Neural cell (in vitro differentiated cells): ENCODE measurements at regions not wholly inside any gene's neighbourhood (a gene's known extent, or its start where the extent isn't known, plus 50 kb on each side); places are given as distances from the start of the nearest gene placed in this dataset.

ENCODE experiments used
- EP300 ChIP-seq: fragments of 450-650 bp; conservative IDR thresholded peaks from 2 replicates; pipeline ENCODE4 v1.6.1; 2014; ENCODE audit warnings: antibody characterized with exemption, mild to moderate bottlenecking, moderate library complexity; ENCODE audit not compliant: poor library complexity, severe bottlenecking
- EZH2 ChIP-seq: fragments of 200-600, 300-800 bp; shearing (Covaris generic), sonication (generic); IDR thresholded peaks from 2 replicates; pipeline ENCODE4 v1.6.1; 2014; ENCODE audit warnings: antibody characterized with exemption, low read length, borderline replicate concordance, mild to moderate bottlenecking; ENCODE audit not compliant: insufficient read depth, poor library complexity, severe bottlenecking
- RAD21 ChIP-seq: fragments of 450-650 bp; conservative IDR thresholded peaks from 2 replicates; pipeline ENCODE4 v1.6.1; 2014; ENCODE audit warnings: antibody characterized with exemption, mild to moderate bottlenecking, moderate library complexity
- TAF1 ChIP-seq: IDR thresholded peaks from 2 replicates; pipeline ENCODE4 v1.6.1; 2012; ENCODE audit warnings: low read depth
- TF ChIP-seq, protein P1 (sequence below): fragments of 450-650 bp; IDR thresholded peaks from 2 replicates; pipeline ENCODE4 v1.5.1; 2014; ENCODE audit warnings: antibody characterized with exemption, mild to moderate bottlenecking, moderate library complexity; ENCODE audit not compliant: poor library complexity, severe bottlenecking

DNA sequence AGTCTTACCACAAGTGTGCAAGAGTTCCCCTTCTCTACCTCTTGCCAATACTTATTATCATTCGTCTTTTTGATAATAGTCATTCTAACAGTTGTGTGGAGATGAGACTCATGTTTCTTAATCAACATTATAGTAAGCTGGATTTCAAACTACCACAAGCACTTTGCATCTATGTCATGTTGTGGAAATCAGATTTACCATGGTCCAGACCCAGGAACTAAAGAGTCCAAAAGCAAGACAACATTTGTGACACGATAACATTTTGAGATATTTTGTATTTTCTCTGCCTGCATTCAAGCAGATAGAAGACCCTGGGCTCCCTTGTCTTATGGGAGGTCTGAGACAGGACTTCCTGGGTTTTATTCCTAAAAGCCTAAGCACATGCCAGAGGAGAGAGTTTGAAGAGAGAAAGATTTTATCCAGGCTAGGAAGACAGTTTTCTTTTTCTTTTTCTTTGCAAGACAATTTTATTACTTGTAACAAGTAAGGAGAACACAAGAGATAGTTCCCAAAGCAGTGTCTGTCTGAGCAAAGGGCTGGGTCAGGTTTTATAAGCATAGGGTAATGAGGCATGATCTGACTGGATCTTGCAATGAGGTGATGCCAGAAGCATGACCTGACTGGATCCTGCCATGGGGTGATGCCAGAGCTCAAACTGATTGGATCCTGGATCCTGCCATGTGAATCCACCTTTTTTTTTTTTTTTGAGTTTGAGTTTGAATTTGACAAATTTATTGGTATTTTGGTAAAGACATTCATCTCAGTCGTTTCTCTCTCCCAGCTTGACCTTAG, 180.5 kb upstream of the HMGA2 start:
- TF ChIP-seq, protein P1, sequence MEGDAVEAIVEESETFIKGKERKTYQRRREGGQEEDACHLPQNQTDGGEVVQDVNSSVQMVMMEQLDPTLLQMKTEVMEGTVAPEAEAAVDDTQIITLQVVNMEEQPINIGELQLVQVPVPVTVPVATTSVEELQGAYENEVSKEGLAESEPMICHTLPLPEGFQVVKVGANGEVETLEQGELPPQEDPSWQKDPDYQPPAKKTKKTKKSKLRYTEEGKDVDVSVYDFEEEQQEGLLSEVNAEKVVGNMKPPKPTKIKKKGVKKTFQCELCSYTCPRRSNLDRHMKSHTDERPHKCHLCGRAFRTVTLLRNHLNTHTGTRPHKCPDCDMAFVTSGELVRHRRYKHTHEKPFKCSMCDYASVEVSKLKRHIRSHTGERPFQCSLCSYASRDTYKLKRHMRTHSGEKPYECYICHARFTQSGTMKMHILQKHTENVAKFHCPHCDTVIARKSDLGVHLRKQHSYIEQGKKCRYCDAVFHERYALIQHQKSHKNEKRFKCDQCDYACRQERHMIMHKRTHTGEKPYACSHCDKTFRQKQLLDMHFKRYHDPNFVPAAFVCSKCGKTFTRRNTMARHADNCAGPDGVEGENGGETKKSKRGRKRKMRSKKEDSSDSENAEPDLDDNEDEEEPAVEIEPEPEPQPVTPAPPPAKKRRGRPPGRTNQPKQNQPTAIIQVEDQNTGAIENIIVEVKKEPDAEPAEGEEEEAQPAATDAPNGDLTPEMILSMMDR: no peak
- TF ChIP-seq TAF1: no peak
- no peak for TF ChIP-seq RAD21
- no peak for TF ChIP-seq EP300
- no peak for TF ChIP-seq EZH2
